Superior temporal gyrus (tissue), 1 donor: ENCODE measurements at regions not wholly inside any gene's neighbourhood (a gene's known extent, or its start where the extent isn't known, plus 50 kb on each side); places are given as distances from the start of the nearest gene placed in this dataset.
A peak's percentile ranks its signal among the peaks of the same experiment; 100 is the strongest.

Experiments used
- DNase-seq: peaks from one replicate; pipeline ENCODE4 v3.0.0-alpha.2; 2016; ENCODE audit errors: extremely low spot score

- no peak for DNase-seq
These were observed 319.1 kb downstream of the C4orf33 start for GRCh38 chr4:129415004-129415403.

DNA sequence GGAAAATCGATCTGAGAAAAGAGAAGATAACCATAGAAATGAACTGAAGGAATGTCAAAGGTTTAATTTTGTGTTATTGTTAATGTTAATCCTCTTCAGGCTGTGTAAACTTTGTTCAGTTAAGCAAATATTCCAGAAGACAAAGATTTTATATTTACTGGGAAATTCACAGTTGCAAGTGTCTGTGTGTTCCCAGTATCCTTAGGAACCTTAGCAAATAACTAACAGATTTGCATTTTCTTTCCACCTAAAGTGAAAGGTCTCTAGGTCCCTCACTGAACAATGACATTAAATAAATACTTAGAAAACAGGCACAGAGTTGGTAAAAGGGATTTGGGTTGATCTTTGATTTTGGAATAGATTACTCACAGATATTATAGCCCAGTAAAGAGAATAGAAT, 324.7 kb downstream of the C4orf33 start:
- DNase-seq = no peak

DNA sequence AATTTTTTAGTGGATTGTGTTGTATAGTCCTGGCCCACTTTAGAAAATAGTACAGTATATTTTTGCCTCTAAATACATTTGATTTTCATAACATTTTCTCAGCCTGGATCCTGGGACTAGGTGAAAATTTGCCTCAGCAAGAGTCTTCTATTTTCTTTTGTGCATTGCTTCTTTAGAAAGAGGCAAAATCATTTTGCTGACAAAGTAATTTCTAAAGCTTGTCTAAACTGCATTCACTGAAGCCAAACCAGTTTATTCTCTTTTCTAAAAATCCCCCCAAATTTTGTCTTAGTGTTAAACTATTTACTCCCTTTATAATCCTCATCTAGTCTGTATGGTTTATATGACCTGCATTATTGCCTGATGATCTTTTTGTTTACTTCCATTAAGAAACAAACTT, 326.3 kb downstream of the C4orf33 start:
- DNase-seq = no peak

GRCh38 chr4:129428454-129428853, 332.5 kb downstream of the C4orf33 start:
- DNase-seq = no peak

DNA sequence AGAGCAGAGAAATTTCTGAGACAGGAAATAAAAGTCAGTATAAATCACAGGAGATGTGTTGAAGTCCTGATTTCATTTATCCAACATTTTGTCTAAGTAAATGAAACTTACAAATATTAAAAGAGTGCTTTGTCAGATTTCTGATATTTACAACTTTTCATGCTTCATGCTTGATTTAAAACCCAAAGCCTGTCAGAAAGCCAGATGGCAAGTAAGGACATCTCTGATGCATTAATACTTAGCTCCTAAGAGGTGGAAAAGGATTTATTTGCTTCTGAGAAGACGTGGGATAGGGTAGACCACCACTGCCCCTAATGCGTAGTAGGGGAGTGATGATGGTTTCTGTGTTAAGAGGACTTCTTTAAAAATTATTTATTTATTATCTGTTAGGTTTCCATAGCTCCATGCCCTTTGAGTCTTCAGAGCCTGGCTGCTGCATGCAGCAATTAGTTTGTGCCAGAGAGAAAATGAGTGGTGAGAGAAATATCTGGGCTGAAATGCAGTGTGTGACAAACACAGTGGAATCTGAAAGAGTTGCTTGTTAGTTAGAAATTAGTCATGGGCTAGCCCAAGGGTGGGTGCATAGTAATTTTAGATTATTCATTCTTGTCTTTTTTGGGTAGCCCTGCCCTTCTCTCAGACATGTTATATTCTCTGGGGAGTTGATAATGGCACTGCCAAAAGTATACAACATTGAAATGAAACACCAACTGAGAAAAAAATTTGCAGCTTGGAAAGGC, 333.8 kb downstream of the C4orf33 start:
- DNase-seq = no peak

DNA sequence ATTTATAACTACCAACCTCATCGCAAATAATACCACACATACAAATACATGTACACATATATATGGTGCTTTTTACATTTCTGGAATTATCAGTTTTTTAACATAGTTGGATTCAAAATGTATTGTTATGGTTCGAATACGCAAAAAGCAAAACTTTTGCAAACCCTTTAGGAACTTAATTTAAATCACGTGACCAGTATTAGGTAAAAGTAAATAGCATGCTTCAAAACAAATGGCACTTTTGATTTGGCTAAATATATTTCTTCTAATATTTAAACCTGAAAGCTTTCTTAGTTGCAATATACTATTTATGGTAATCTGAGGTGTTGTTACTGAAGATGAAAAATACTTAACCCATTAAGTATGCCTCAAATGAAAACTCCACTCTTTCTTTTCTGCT, 341.4 kb downstream of the C4orf33 start:
- DNase-seq = no peak

DNA sequence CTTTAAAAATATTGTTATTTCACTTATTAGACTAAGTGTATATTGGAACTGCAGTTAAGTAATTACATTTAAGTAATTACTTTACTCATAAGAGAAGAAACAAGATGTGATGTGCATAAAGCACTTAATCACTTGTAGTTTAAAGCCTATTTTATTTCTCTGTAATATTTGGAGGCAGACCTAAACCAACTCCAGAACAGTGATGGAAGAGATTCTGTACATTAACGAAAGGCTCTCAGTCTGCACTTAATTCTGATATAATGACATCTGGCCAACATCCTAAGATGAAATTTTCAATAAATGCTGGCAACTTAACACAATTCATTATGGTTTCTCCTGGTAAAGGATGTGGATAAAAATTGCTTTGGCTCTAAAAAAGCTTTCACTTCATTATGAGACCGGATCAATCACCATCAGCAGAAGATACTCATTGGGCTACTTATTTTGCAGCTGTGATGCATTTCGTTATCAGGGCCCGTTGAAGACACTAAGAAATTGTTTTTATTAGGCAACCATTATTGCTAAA, 342.6 kb downstream of the C4orf33 start:
- DNase-seq = no peak

GRCh38 chr4:129446074-129446473, 350.1 kb downstream of the C4orf33 start:
- no peak for DNase-seq

DNA sequence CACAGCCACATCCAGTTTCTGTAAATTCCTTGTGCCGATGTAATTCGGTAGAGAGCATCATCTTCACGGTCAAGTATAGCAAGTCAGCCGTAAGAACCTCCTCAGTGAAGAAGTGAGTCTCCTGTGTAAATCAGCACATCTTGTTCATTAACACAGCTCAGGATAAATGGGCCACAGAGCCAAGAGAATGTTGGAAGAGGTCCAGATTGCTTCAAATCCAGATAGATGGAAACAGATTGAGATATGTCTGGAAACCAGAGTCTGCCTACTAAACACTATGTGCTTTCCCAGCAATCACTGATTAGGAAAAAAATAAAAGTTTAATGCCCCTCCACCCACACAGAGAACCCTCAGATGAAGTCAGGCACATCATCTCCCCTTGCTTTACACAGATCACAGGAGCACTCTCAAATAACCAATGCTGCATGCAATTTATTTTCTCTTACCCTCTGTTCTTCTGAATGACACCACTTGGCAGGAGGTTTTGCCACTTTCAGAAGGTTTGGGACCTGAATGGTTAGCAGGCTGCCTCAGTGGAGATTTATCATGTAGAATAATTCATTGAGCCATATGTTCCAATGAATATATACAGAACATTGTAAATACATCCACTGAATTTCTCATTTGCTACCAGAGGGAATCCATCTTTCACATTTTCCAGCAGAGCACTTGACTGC, 357.7 kb downstream of the C4orf33 start:
- peak; percentile 36 for DNase-seq

DNA sequence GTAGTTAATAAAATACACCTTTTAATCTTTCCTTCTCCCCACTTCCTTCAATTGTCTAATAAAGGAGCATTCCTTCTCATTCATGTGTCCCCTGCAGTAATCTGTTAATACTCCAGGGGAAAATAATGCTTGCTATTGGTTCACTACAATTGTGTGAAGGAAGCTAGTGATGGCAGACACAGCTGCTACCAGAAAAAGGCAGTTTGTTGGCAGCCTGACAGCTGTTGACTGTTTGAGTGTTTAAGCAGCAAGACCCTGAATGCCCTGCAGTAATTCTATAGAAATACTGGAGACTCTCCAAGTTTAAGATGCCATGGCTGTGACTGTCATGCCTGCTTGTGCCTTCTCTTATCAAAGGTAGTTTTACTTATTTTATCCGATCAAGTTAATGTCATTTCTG, 359.5 kb downstream of the C4orf33 start:
- no peak for DNase-seq

DNA sequence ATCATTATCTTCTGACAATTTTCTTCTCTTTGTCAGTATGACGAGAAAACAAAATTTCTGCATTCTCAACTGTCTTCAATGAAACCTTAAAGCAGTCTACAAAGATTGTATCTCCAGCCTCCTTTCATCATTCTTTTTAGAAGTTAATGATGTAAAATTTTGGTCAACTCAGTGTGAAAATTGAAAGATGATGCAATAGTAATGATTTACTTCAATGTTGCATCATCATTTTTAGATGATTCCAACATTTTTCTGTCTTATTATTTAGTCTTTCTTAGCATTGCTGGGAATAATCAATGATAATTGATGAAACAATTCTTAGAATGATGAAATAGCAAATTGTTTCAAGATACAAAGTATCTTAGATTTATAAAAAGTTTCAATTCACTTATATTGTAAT, 372.7 kb downstream of the C4orf33 start:
- DNase-seq = no peak

DNA sequence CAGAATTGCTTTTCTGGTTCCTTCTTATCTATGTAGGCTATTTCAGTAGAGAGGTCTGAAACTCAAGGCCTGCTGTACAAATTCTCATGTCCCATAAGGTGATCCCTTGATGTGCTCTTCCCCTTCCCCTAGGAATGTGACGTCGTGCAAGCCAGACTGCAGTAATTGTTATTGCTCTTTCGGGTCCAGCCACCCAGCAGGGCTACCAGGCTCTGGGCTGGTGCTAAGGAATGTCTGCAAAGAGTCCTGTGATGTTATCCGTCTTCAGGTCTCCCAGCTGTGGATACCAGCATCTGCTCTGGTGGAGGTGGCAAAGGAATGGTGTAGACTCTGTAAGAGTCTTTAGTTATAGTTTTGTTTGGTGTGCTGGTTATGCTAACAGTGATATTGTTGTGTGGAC, 378.7 kb downstream of the C4orf33 start:
- DNase-seq = no peak

DNA sequence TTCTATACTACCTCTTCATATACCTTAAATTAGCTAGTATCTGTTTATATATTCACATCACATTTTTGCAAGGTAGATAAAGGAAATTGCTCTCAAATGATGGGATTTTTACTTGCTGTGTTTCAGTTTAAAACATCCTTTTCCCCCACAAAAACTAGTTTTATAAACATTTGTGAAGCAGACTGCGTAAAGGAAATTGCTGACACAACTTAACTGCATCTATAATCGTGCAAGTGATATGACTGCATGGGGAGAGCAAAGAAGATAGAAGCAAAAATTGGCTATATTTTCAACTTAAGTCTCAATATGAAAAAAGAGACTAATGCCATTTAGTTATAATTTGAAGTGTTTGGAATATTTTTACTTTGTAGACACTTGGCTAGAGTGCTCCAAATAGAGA, 385.2 kb downstream of the C4orf33 start:
- DNase-seq = no peak

GRCh38 chr4:129488427-129488826, 392.5 kb downstream of the C4orf33 start:
- no peak for DNase-seq

DNA sequence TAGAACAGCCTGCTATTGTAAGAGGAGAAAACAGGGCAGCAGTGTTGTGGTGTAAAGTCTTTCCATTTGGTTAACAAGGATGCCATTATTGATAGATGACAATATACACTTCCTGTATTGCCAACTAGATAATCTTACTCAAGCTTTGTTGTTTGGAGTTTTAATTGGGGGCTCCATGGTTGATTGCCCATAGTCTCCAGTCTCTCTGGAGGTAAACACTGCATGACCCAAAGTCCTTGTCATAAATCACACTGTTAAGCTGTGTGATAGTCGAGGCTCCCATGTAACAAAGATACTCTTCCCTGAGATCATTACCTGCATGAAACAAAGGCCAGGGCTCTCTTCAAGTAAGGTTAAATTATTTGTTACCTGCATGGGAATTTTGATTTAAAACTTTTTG, 394.6 kb downstream of the C4orf33 start:
- DNase-seq = no peak

- DNase-seq = no peak
These were observed 402.7 kb downstream of the C4orf33 start for GRCh38 chr4:129498626-129499025.

- no peak for DNase-seq
These were observed 418.9 kb downstream of the C4orf33 start for GRCh38 chr4:129514852-129515251.

GRCh38 chr4:129515356-129515755, 419.4 kb downstream of the C4orf33 start:
- no peak for DNase-seq

- DNase-seq = no peak
These were observed 430.9 kb downstream of the C4orf33 start for GRCh38 chr4:129526812-129527211.

GRCh38 chr4:129531253-129531652, 435.3 kb downstream of the C4orf33 start:
- no peak for DNase-seq

DNA sequence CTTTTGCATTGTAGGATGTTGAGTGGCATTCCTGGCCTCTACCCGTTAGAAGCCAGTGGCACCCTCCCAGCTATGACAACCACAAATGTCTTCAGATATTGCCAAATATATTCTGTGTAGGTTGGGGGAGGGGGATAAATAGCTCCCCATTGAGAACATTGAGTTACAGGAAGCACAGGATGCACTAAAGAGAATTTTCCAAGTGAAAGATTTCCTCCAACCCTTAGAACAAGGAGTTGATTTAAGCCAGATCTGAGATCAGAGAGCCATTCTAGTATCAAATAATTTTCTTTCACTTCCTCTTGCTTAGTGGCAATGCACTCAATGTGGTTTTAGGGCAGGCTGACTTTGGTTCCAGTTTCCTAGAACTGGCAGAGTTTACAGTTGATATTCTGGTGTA, 436.6 kb downstream of the C4orf33 start:
- no peak for DNase-seq

- DNase-seq = no peak
These were observed 447.3 kb downstream of the C4orf33 start for GRCh38 chr4:129543299-129543698.

DNA sequence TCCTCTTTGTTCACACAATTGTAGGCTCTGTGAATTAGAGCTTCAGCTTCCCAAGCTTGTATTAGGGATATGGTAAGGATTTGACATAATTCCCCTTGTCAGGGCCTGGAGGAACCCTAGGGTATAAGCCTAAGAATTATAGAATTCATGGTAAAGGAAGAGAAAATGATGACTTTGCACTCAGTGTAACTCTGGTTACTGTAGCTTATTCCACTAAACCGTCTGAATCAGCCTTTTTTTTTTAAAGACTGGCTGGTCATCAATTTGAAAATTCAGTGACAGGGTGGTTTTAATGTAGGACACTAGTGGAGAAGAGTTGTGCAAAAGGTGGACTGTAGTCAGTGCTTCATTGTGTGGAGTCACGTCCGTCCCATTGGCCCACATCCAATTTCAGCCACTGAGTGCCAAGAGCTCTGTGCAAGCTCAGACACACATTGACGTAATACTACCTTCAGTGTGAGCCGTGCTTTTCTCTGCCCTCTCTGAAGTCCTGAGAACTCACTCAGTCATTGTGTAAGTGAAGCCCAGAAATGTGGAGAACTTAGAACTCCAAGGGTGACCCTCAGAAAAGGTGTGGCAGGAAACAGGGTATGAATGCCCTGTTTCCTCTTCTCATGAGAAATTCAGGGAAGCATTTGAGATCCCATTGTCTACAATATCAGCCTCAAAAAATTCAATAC, 449.8 kb downstream of the C4orf33 start:
- DNase-seq = no peak
